CD14-positive monocyte (primary cell): ENCODE measurements at regions not wholly inside any gene's neighbourhood (a gene's known extent, or its start where the extent isn't known, plus 50 kb on each side); places are given as distances from the start of the nearest gene placed in this dataset.

Experiments
- DNase-seq, 3 donors: peaks; one replicate each; pipeline ENCODE4 v3.0.0-alpha.2; 2011 to 2022
- H2AFZ ChIP-seq: 2 replicates; pipeline ENCODE4 v1.6.0; 2012; ENCODE audit warnings: mild to moderate bottlenecking, low read depth, low read length, inconsistent platforms; ENCODE audit not compliant: insufficient read depth, poor library complexity, severe bottlenecking
- H3K27ac ChIP-seq, 2 donors: 1 replicate in 1 of 2; 2 replicates in 1 of 2; pipeline ENCODE4 v1.5.1; 2012 to 2013; ENCODE audit warnings: low read length in 2 of 2, control low read depth in 1 of 2, inconsistent platforms in 1 of 2, low read depth in 1 of 2, mild to moderate bottlenecking in 1 of 2
- H3K27me3 ChIP-seq, 2 donors: one replicate each; pipeline versions ENCODE4 v1.6.0 to v1.6.1; 2011 to 2013; ENCODE audit warnings: low read length in 2 of 2; ENCODE audit not compliant: control insufficient read depth in 2 of 2, insufficient read depth in 2 of 2
- H3K36me3 ChIP-seq, 2 donors: replicated peaks in 1 of 2; 1 replicate in 1 of 2; 2 replicates in 1 of 2; pipeline versions ENCODE4 v1.5.1 to v1.6.1; 2012 to 2013; ENCODE audit warnings: low read length in 2 of 2, control low read depth in 1 of 2, inconsistent platforms in 1 of 2, mild to moderate bottlenecking in 1 of 2; ENCODE audit not compliant: insufficient read depth in 2 of 2, control insufficient read depth in 1 of 2
- H3K4me1 ChIP-seq, 2 donors: 1 replicate in 1 of 2; 2 replicates in 1 of 2; pipeline versions ENCODE4 v1.5.1 to v1.6.1; 2012 to 2013; ENCODE audit warnings: low read length in 2 of 2, control low read depth in 1 of 2, inconsistent platforms in 1 of 2, mild to moderate bottlenecking in 1 of 2, moderate library complexity in 1 of 2; ENCODE audit not compliant: insufficient read depth in 2 of 2, control insufficient read depth in 1 of 2
- H3K4me2 ChIP-seq: replicated peaks from 2 replicates; pipeline ENCODE3; 2012; ENCODE audit warnings: low read length, moderate library complexity, mild to moderate bottlenecking; ENCODE audit not compliant: poor library complexity, severe bottlenecking; ENCODE audit errors: extremely low read depth
- H3K4me3 ChIP-seq, 3 experiments: fragments of 200-600 bp in 1 of 3; sonication (generic) in 1 of 3; replicated peaks in 1 of 3; 1 replicate in 2 of 3; 2 replicates in 1 of 3; pipeline ENCODE4 v1.5.1; 2011 to 2013; ENCODE audit warnings: low read length in 3 of 3, mild to moderate bottlenecking in 3 of 3, control low read depth in 2 of 3, low read depth in 2 of 3, inconsistent platforms in 1 of 3, moderate library complexity in 1 of 3
- H3K79me2 ChIP-seq: 2 replicates; pipeline ENCODE4 v1.6.0; 2012; ENCODE audit warnings: mild to moderate bottlenecking, control low read depth, inconsistent platforms, low read length, moderate library complexity; ENCODE audit not compliant: insufficient read depth
- H3K9ac ChIP-seq: 2 replicates; pipeline ENCODE4 v1.6.0; 2017; ENCODE audit warnings: low read length, mild to moderate bottlenecking; ENCODE audit not compliant: insufficient read depth, poor library complexity, severe bottlenecking
- H3K9me3 ChIP-seq, 2 donors: replicated peaks in 1 of 2; 1 replicate in 1 of 2; 2 replicates in 1 of 2; pipeline versions ENCODE4 v1.5.1 to v1.6.1; 2012 to 2013; ENCODE audit warnings: low read length in 2 of 2, control low read depth in 1 of 2; ENCODE audit not compliant: control insufficient read depth in 1 of 2, insufficient read depth in 1 of 2
- H4K20me1 ChIP-seq: 2 replicates; pipeline ENCODE4 v1.6.0; 2012; ENCODE audit warnings: mild to moderate bottlenecking, low read length, control low read depth, moderate library complexity; ENCODE audit not compliant: insufficient read depth
- H3K27ac Mint-ChIP-seq, 7 donors: one replicate each; pipeline ENCODE4 v1.8.0; 2020; ENCODE audit warnings: mild to moderate bottlenecking in 7 of 7, mixed read lengths in 7 of 7, moderate library complexity in 6 of 7, inconsistent platforms in 2 of 7
- H3K27me3 Mint-ChIP-seq, 3 donors: one replicate each; pipeline ENCODE4 v1.8.0; 2021 to 2022; ENCODE audit warnings: low read depth in 3 of 3, mild to moderate bottlenecking in 3 of 3, mixed read lengths in 3 of 3, moderate library complexity in 3 of 3, inconsistent platforms in 1 of 3
- H3K36me3 Mint-ChIP-seq, 2 donors: one replicate each; pipeline ENCODE4 v1.8.0; 2020; ENCODE audit warnings: mixed read lengths in 2 of 2, inconsistent platforms in 1 of 2, mild to moderate bottlenecking in 1 of 2
- H3K4me1 Mint-ChIP-seq: one replicate; pipeline ENCODE4 v1.8.0; 2020; ENCODE audit warnings: mild to moderate bottlenecking, mixed read lengths
- H3K4me3 Mint-ChIP-seq, 2 donors: one replicate each; pipeline ENCODE4 v1.8.0; 2020; ENCODE audit warnings: mild to moderate bottlenecking in 2 of 2, mixed read lengths in 2 of 2, moderate library complexity in 1 of 2
- H3K9me3 Mint-ChIP-seq, 7 donors: one replicate each; pipeline ENCODE4 v1.8.0; 2020 to 2022; ENCODE audit warnings: mixed read lengths in 7 of 7, mild to moderate bottlenecking in 6 of 7, moderate library complexity in 6 of 7, inconsistent platforms in 2 of 7
- WGBS: methylation state at CpG from one replicate; pipeline ENCODE4 v1.1.5; 2013; ENCODE audit warnings: missing lambda C conversion rate; ENCODE audit not compliant: insufficient coverage; 5-methylcytosine and 5-hydroxymethylcytosine counted together
- intact Hi-C, 2 donors: fragments of 100-400 bp; cut with micrococcal nuclease; formaldehyde crosslinking; loops; one replicate each; pipeline versions ENCODE4 v1.15.0 to v1.15.1; 2023
- TF ChIP-seq, protein P1 (sequence below): fragments of 200-600 bp; IDR thresholded peaks from one replicate; pipeline ENCODE4 v1.8.0; 2022; ENCODE audit warnings: antibody characterized with exemption, mild to moderate bottlenecking

DNA sequence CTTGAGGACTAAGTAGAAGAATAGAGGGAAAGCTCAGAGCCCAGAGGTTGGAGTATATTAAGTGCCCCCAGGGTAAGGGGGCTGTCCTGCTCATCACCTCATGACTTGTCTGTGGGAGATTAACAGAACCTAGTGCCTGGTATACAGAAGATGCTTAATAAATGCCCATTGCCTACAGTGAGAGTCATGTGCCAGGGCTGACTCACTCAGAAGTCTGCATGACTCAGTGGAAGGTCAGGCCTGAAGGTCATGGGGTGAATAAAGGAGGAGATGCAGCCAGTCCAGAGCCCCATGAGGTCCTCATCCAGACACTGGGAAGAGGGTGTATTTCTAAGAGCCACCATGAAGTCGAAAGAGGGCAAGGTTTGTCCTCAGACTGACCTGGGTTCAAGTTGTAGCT lies 62.5 kb upstream of the TLE3 start:
- Mint-ChIP-seq H3K36me3 (peaks cover 0 to 2% of the 10 kb centered on the region in 2 donors), H3K4me3 (no peak overlapping the region), H3K27ac (peak overlapping the region in 3 of 7 donors; percentile 67 to 91 (median 83)), H3K4me1 (peaks cover 35% of the 10 kb centered on the region), H3K9me3 (peaks cover 0 to 5% (median 4%) of the 10 kb centered on the region in 7 donors), H3K27me3 (peaks cover 12 to 14% (median 14%) of the 10 kb centered on the region in 3 donors)
- 100% methylated on average over 1 of the region's 1 CpG for WGBS
- DNase-seq = peak; percentile 65 to 94 (median 73)
- Histone ChIP-seq H2AFZ (no peak overlapping the region), H3K27me3 (no peaks in the 10 kb centered on the region), H3K36me3 (no peaks in the 10 kb centered on the region), H3K9me3 (no peaks in the 10 kb centered on the region), H3K4me1 (peaks cover 8 to 13% of the 10 kb centered on the region in 2 donors), H3K27ac (no peak overlapping the region), H3K9ac (no peak overlapping the region), H4K20me1 (no peaks in the 10 kb centered on the region), H3K4me2 (no peak overlapping the region), H3K79me2 (no peaks in the 10 kb centered on the region), H3K4me3 (no peak overlapping the region)
- intact Hi-C loops = loop anchor here in 1 of 2 donors (1.0 to 5.0 kb wide), 2 partner anchors 61 to 87 kb away; no protein-coding TSS in a partner anchor
- TF ChIP-seq, protein P1, sequence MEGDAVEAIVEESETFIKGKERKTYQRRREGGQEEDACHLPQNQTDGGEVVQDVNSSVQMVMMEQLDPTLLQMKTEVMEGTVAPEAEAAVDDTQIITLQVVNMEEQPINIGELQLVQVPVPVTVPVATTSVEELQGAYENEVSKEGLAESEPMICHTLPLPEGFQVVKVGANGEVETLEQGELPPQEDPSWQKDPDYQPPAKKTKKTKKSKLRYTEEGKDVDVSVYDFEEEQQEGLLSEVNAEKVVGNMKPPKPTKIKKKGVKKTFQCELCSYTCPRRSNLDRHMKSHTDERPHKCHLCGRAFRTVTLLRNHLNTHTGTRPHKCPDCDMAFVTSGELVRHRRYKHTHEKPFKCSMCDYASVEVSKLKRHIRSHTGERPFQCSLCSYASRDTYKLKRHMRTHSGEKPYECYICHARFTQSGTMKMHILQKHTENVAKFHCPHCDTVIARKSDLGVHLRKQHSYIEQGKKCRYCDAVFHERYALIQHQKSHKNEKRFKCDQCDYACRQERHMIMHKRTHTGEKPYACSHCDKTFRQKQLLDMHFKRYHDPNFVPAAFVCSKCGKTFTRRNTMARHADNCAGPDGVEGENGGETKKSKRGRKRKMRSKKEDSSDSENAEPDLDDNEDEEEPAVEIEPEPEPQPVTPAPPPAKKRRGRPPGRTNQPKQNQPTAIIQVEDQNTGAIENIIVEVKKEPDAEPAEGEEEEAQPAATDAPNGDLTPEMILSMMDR = no peak

- Mint-ChIP-seq H3K36me3 (peaks cover 0 to 2% of the 10 kb centered on the region in 2 donors), H3K4me1 (peaks cover 35% of the 10 kb centered on the region), H3K27me3 (peaks cover 15 to 17% (median 16%) of the 10 kb centered on the region in 3 donors), H3K9me3 (peaks cover 0 to 5% (median 4%) of the 10 kb centered on the region in 7 donors), H3K27ac (peak overlapping the region in 5 of 7 donors; percentile 10 to 91 (median 67)), H3K4me3 (no peak overlapping the region)
- Histone ChIP-seq H3K4me1 (peaks cover 8 to 13% of the 10 kb centered on the region in 2 donors), H3K27ac (no peak overlapping the region), H3K4me2 (no peak overlapping the region), H3K9ac (no peak overlapping the region), H3K9me3 (no peaks in the 10 kb centered on the region), H3K79me2 (no peaks in the 10 kb centered on the region), H4K20me1 (no peaks in the 10 kb centered on the region), H3K36me3 (no peaks in the 10 kb centered on the region), H3K27me3 (no peaks in the 10 kb centered on the region), H2AFZ (no peak overlapping the region), H3K4me3 (no peak overlapping the region)
- peak in 1 of 3 donors; percentile 18 for DNase-seq
- intact Hi-C loops = loop anchor here in 1 of 2 donors (1.0 to 5.0 kb wide), 2 partner anchors 60 to 88 kb away; no protein-coding TSS in a partner anchor
- TF ChIP-seq, protein P1 = no peak
- WGBS = 0% methylated on average over 1 of the region's 2 CpGs
Measured at GRCh38 chr15:70159713-70160009, 61.9 kb upstream of the TLE3 start.
